Esophagus muscularis mucosa (tissue), 3 donors: ENCODE measurements at regions not wholly inside any gene's neighbourhood (a gene's known extent, or its start where the extent isn't known, plus 50 kb on each side); places are given as distances from the start of the nearest gene placed in this dataset.
"Not testable (repeated sequence)": the region's sequence is repeated elsewhere in the genome, so short reads cannot be mapped to it uniquely, and the experiment has no call there.

Experiments
- CTCF ChIP-seq, 3 experiments: fragments of 200-600 bp in 2 of 3; fragments of 450-650 bp in 1 of 3; sonication (generic) in 2 of 3; IDR thresholded peaks; one replicate each; pipeline ENCODE4 v1.5.1; 2017 to 2019; ENCODE audit warnings: antibody characterized with exemption in 3 of 3, mild to moderate bottlenecking in 2 of 3, moderate library complexity in 1 of 3
- POLR2A ChIP-seq: fragments of 450-650 bp; IDR thresholded peaks from one replicate; pipeline ENCODE4 v1.6.1; 2017; ENCODE audit warnings: antibody characterized with exemption, moderate library complexity, mild to moderate bottlenecking, low read depth
- POLR2AphosphoS5 ChIP-seq, 2 donors: sonication (generic); formaldehyde crosslinking; IDR thresholded peaks; one replicate each; pipeline ENCODE4 v1.6.1; 2017; ENCODE audit warnings: antibody characterized with exemption in 2 of 2

DNA sequence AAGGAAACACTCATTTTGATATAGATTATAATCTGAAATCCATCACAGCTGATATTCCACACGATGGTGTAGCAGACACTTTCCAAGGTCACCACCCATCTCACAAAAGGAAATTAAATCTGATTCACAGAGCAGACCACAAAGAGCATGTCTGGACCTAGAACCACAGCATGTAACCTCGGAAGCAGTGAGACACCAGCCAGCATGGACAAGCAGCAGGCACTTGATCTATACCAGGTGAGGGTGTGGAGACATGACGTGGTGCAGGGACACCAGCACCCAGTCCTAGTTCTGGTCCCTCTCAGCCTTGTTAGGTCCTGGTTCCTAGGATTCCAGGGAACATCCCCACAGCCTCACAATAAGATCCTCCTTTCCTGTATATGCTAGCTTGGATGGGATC lies 81.9 kb upstream of the FBXO28 start:
- TF ChIP-seq CTCF (IDR thresholded peaks at IDR 0.05); POLR2AphosphoS5 (IDR thresholded peaks at IDR 0.05); POLR2A: not testable (repeated sequence)
